ENCODE measurements at regions not wholly inside any gene's neighbourhood (a gene's known extent, or its start where the extent isn't known, plus 50 kb on each side); places are given as distances from the start of the nearest gene placed in this dataset.

- no peak overlapping the region for H2AFZ ChIP-seq (ENCODE audit: low read length)
- no peaks in the 10 kb centered on the region for H3K9me3 ChIP-seq (ENCODE audit: low read depth, low read length)
- no peaks in the 10 kb centered on the region for H4K20me1 ChIP-seq (ENCODE audit: insufficient read depth, low read length)
- no peaks in the 10 kb centered on the region for H3K27me3 ChIP-seq (ENCODE audit: insufficient read depth, low read length)
- no peak overlapping the region for H3K27ac ChIP-seq (ENCODE audit: low read depth, low read length)
- no peaks in the 10 kb centered on the region for H3K4me1 ChIP-seq (ENCODE audit: insufficient read depth, low read length)
- no peak overlapping the region for H3K4me3 ChIP-seq (ENCODE audit: insufficient read depth, low read length)
- H3K4me2 ChIP-seq (ENCODE audit: insufficient read depth, low read length): no peak overlapping the region
- H3K79me2 ChIP-seq (ENCODE audit: insufficient read depth, low read length): no peaks in the 10 kb centered on the region
- TF ChIP-seq CTCF (IDR thresholded peaks at IDR 0.05; ENCODE audit: extremely low read depth, low read depth, low read length): no peak
- DNase-seq (ENCODE audit: insufficient read length, low spot score, missing footprints): no peak
- no peaks in the 10 kb centered on the region for H3K36me3 ChIP-seq (ENCODE audit: insufficient read depth, low read length)
Measured at GRCh38 chr13:34577051-34577450, 365.0 kb upstream of the NBEA start.

- Histone ChIP-seq H3K27me3 (ENCODE audit: insufficient read depth, low read length) (no peaks in the 10 kb centered on the region), H2AFZ (ENCODE audit: low read length) (no peak overlapping the region), H4K20me1 (ENCODE audit: insufficient read depth, low read length) (no peaks in the 10 kb centered on the region), H3K36me3 (ENCODE audit: insufficient read depth, low read length) (no peaks in the 10 kb centered on the region), H3K79me2 (ENCODE audit: insufficient read depth, low read length) (no peaks in the 10 kb centered on the region), H3K4me1 (ENCODE audit: insufficient read depth, low read length) (no peaks in the 10 kb centered on the region), H3K4me3 (ENCODE audit: insufficient read depth, low read length) (no peak overlapping the region), H3K9me3 (ENCODE audit: low read depth, low read length) (no peaks in the 10 kb centered on the region), H3K27ac (ENCODE audit: low read depth, low read length) (no peak overlapping the region), H3K4me2 (ENCODE audit: insufficient read depth, low read length) (no peak overlapping the region)
- TF ChIP-seq CTCF (IDR thresholded peaks at IDR 0.05; ENCODE audit: extremely low read depth, low read depth, low read length): no peak
- no peak for DNase-seq (ENCODE audit: insufficient read length, low spot score, missing footprints)
Measured at GRCh38 chr13:34578471-34578870, 363.6 kb upstream of the NBEA start.

GRCh38 chr13:34578917-34579316, 363.2 kb upstream of the NBEA start:
- no peaks in the 10 kb centered on the region for H3K79me2 ChIP-seq (ENCODE audit: insufficient read depth, low read length)
- H3K36me3 ChIP-seq (ENCODE audit: insufficient read depth, low read length): no peaks in the 10 kb centered on the region
- H3K9me3 ChIP-seq (ENCODE audit: low read depth, low read length): no peaks in the 10 kb centered on the region
- no peaks in the 10 kb centered on the region for H3K27me3 ChIP-seq (ENCODE audit: insufficient read depth, low read length)
- no peak overlapping the region for H3K27ac ChIP-seq (ENCODE audit: low read depth, low read length)
- no peaks in the 10 kb centered on the region for H4K20me1 ChIP-seq (ENCODE audit: insufficient read depth, low read length)
- no peak for DNase-seq (ENCODE audit: insufficient read length, low spot score, missing footprints)
- H3K4me3 ChIP-seq (ENCODE audit: insufficient read depth, low read length): no peak overlapping the region
- no peak overlapping the region for H3K4me2 ChIP-seq (ENCODE audit: insufficient read depth, low read length)
- no peak for TF ChIP-seq CTCF (IDR thresholded peaks at IDR 0.05; ENCODE audit: extremely low read depth, low read depth, low read length)
- no peak overlapping the region for H2AFZ ChIP-seq (ENCODE audit: low read length)
- H3K4me1 ChIP-seq (ENCODE audit: insufficient read depth, low read length): no peaks in the 10 kb centered on the region

GRCh38 chr13:34583181-34583580, 358.9 kb upstream of the NBEA start:
- no peak overlapping the region for H3K27ac ChIP-seq (ENCODE audit: low read depth, low read length)
- no peak overlapping the region for H3K4me3 ChIP-seq (ENCODE audit: insufficient read depth, low read length)
- no peaks in the 10 kb centered on the region for H4K20me1 ChIP-seq (ENCODE audit: insufficient read depth, low read length)
- no peak for DNase-seq (ENCODE audit: insufficient read length, low spot score, missing footprints)
- H3K36me3 ChIP-seq (ENCODE audit: insufficient read depth, low read length): no peaks in the 10 kb centered on the region
- no peak overlapping the region for H2AFZ ChIP-seq (ENCODE audit: low read length)
- H3K4me2 ChIP-seq (ENCODE audit: insufficient read depth, low read length): no peak overlapping the region
- H3K4me1 ChIP-seq (ENCODE audit: insufficient read depth, low read length): no peaks in the 10 kb centered on the region
- H3K79me2 ChIP-seq (ENCODE audit: insufficient read depth, low read length): no peaks in the 10 kb centered on the region
- no peaks in the 10 kb centered on the region for H3K27me3 ChIP-seq (ENCODE audit: insufficient read depth, low read length)
- no peaks in the 10 kb centered on the region for H3K9me3 ChIP-seq (ENCODE audit: low read depth, low read length)
- no peak for TF ChIP-seq CTCF (IDR thresholded peaks at IDR 0.05; ENCODE audit: extremely low read depth, low read depth, low read length)
